Activated CD4-positive, alpha-beta T cell treated with anti-CD3 and anti-CD28 coated beads, Interleukin-2, amount 50 U/mL, for 16 hours (primary cell): ENCODE measurements at regions not wholly inside any gene's neighbourhood (a gene's known extent, or its start where the extent isn't known, plus 50 kb on each side); places are given as distances from the start of the nearest gene placed in this dataset.

Experiments used
- DNase-seq: peaks from one replicate; pipeline ENCODE4 v3.0.0-alpha.2; 2020

DNA sequence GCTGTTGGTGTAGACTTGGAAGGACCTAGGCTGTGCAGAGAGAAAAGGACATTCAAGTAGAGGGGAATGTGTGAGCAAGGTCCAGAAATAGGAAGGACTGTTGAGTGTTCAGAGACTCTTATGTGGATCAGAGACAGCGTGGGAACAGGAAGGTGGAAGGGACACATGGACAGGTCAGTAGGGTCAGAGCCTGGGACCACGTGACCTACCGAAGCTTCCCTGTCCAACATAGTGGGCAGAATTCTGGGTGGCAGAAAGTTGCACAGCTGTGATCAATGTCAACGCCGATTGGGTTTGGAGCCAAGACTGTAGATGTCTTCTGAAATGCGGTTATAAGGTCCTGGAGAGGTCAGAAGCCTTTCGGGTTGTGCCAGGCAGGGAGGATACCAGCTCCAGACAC is 195.9 kb upstream of the MKI67 start:
- no peak for DNase-seq

- DNase-seq: no peak
Measured at GRCh38 chr10:128322950-128323349, 196.7 kb upstream of the MKI67 start.

GRCh38 chr10:128324058-128324827 is 198.0 kb upstream of the MKI67 start:
- DNase-seq: no peak

- DNase-seq: no peak
Measured at GRCh38 chr10:128325788-128326187, 199.6 kb upstream of the MKI67 start.

DNA sequence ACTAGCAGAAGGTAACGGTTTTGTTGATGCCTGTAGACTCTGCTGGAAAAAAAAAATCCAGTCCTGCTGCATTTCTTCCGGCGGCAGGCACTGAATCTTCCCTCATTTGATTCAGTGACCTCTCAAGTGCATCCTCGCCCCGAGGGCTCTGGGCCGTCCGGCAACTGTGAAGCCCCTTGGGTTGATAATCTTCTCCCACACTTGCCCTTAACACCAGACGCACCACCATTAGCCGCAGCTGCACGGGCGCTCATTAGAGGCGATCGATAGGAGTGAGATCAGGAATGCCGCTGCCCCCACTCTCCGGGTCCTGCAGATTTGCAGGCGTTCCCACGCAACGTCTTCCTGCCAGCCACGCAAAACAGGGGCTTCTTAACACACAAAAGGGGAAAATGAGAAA is 200.0 kb upstream of the MKI67 start:
- no peak for DNase-seq

GRCh38 chr10:128326851-128327250 is 200.6 kb upstream of the MKI67 start:
- no peak for DNase-seq

DNA sequence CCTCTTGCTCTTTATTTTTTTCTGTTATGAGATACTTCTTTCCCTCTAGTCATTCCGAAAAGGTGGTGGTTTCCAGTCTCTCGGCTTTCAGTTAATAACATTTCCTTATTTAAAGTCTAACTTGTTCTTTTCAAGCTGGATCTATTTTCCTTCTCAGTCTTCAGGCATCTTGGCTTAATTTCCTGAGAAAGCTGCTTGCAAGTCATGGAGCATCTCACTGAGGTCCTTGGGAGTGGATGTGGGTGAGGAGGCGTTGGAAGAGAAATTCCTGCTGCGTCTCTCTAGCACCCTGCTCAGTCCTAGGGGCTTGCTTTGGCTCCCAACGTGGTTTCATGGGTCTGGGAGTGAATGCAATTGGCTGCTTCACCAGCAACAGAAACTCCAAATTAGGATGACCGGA is 210.2 kb upstream of the MKI67 start:
- no peak for DNase-seq

DNA sequence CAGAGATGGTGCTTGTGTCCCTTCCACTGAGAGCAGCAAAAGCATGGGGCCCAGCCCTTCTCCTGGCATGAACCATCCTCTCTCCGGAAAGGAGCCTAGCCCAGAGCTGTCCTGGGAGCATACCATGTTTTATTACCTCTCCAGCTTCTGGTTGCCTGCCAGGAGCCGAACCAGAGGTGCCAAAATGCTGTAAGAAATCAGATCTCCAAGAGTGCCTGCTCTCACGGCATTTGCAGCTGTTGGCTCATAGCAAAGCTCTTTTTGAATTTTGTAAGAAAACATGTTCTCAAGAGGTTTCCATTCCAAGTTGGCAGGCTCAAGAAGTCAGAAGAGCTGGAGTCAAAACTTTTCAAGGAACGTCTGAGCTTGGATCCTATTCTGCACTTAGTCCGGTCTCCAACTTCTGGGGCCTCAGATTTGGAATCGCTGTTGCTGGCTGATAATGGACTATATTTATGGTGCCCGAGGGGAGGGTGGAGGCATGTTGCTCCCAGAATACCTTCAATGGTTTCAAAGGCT is 211.7 kb upstream of the MKI67 start:
- DNase-seq: no peak

DNA sequence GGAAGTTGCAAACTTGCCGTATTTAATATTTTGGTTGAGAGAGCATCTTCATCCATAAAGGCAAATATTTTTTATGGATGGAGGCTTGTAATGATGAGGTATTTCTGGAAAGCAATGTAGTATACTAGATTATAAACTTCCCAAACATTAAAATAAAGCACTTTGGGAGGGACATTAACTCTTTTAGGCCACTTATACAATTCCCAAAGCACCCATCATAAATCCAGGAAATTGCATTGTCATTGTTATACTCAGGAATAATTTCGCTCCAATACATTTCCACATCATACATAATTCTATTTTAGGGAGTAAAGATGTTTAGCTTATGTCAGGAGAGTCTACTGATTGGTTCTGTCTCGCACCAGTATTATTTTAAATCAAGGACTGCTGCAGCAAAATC is 212.7 kb upstream of the MKI67 start:
- no peak for DNase-seq

DNA sequence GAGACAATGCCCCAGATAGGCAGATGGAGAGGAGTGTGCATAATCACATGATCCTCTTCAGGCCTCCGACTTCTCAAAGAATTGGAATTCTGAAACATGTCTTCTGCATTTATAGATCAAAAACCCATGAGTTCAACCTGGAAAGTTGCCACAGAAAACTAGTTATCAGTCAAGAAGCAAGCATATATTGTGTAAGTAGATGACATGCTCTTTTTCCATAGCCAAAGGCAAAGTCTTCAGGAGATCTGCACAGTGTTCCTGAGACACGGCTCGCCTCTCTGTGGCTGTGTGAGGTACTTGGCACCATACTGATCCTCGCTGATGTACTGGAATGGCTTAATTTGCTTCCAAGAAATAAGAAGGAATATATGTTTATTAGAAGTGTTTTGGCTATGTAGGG is 213.5 kb upstream of the MKI67 start:
- no peak for DNase-seq

DNA sequence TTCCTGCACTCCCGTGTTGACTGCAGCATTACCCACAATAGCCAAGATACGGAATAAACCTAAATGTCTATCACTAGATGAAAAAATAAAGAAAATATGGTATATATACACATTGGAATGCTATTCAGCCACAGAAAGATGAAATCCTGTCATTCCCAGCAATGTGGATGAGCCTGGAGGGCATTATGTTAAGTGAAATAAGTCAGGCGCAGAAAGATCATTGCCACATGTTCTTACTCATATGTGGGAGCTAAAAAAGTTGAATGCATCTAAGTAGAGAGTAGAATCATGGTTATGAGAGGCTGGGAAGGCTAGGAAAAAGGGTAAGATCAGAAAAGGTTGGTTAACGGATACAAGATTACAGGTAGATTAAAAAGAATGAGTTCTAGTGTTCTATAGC is 219.1 kb upstream of the MKI67 start:
- no peak for DNase-seq

GRCh38 chr10:128360783-128361182 is 234.6 kb upstream of the MKI67 start:
- no peak for DNase-seq

- no peak for DNase-seq
Measured at GRCh38 chr10:128361487-128361886, 235.3 kb upstream of the MKI67 start.

DNA sequence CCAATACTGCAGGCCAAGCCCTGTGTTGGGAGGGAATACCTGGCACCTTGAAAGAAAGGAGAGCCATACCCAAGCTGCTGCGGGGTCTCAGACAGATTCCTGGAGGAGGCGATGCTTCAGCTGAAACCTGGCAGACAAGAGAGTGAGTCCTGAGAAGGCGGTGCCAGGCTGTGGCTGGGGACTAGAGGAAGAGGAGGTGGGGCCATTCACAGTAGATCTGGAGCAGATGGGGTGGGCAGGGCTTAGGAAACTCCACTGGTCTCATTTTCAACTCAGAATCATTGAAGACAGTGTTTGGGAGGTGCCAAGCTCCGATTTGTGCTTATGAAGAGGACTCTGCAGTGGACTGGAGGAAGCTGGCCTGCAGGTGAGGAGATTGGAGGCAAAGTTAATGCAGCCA is 236.3 kb upstream of the MKI67 start:
- DNase-seq: no peak

- no peak for DNase-seq
Measured at GRCh38 chr10:128364631-128365030, 238.4 kb upstream of the MKI67 start.

GRCh38 chr10:128365156-128365725 is 239.0 kb upstream of the MKI67 start:
- DNase-seq: no peak

GRCh38 chr10:128367807-128368206 is 241.6 kb upstream of the MKI67 start:
- no peak for DNase-seq

DNA sequence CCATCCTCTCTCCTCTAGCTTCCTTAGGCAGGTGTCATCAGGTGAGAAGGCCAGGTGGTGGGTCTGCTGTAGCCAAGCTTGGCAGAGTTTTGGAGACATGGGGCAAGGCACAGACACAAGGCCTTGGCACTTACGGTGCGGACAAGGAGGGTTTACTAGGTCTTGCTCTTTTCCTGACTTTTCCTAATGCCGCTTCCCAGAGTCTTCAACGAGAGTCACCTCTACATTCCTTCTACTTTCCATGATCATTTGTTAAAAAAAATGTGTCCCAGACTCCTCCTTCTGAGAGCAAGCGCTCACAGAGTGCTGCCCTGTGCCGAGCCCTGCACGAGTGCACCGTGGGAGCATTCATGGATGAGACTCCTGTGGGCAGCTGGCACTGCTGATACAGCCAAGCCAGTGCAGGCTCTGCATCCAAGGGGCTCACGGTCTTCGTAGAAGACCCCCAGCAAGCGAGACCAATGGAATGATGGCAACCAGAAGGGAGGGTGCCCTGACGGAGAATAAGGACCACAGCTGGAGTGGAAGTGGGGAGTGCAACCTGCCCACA is 243.0 kb upstream of the MKI67 start:
- no peak for DNase-seq

DNA sequence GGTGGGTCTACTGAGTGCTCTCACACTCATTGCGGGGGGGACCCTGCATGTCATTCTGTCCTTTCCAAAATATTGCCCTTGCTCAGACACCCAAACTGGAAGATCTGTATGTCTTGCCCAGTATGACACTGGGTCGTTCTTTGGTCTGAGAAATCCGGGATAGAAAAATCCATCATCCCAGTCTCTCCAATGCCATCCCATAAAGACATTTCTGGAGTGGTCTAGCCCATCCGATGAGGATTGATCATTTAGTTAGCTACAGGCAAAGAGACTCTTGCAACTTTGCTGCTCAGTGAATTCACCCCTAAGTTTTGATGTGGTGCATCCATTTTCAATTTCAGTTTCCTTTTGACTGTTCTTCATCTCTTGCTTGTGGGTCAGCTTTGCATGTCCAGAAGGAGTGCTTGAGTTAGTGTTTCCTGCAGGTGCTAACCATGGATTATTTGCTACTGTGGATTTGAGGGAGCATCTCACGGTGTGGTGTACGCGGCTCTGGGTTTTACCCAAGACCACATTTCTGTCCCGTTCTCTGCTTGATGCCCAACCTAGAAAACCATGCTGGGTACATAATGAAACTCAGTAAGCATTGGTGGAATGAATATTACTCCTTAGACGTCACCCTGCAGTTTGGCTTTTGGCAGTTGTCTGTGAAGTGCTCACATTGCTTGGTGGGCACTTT is 247.0 kb upstream of the MKI67 start:
- peak; percentile 74 for DNase-seq

DNA sequence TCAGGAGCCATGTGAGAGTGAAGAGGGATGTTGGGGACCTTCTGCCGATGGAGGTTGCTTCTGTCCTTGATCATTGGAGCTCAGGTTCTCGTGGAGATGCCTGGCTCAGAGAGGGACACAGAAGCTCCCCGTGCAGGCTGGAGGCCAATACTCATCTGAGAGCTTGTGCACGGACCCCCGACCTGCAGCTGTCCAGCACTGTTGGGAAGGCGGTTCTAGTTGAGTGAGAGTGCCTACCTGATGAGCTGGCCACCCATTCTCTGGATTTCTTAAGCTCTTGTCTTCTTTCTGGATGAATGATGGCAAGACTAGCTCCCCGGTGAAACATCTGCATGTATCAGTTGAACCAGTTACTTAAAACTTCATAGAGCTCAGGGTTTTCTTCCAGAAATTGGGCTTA is 247.6 kb upstream of the MKI67 start:
- no peak for DNase-seq

GRCh38 chr10:128375171-128375570 is 248.9 kb upstream of the MKI67 start:
- DNase-seq: no peak

GRCh38 chr10:128377364-128377987 is 251.3 kb upstream of the MKI67 start:
- no peak for DNase-seq

- DNase-seq: no peak
Measured at GRCh38 chr10:128377988-128378387, 251.8 kb upstream of the MKI67 start.
